ENCODE measurements at regions not wholly inside any gene's neighbourhood (a gene's known extent, or its start where the extent isn't known, plus 50 kb on each side); places are given as distances from the start of the nearest gene placed in this dataset.

DNA sequence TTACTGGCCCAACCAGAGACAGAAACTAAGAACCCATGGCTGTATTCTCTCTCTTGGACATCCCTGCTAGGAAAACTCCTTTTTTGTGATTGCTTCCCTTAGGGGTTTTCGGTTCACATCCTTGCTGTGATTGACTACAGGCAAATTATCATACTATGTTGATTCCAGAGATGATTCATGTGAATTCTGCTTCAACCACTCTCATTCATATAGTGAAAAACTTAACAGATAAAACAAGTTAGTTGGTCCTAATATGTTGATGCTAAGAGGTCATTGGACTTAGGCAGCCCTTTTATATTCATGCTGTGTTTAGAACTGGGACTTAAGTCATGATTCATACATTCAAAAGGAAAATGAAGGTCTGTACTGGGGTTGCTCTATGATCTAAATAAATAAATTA lies 76.9 kb upstream of the CCN2 start:
- no peak overlapping the region for H3K9ac ChIP-seq (ENCODE audit: low read length)
- no peak overlapping the region for H3K27ac ChIP-seq (ENCODE audit: low read length in 2 of 2)
- Mint-ChIP-seq H3K27me3 (peaks cover 5% of the 10 kb centered on the region), H3K4me1 (no peaks in the 10 kb centered on the region), H3K4me3 (no peak overlapping the region), H3K27ac (no peak overlapping the region), H3K9me3 (ENCODE audit: insufficient read depth) (peaks cover 2% of the 10 kb centered on the region)
- intact Hi-C loops (cut with micrococcal nuclease) = no loop called here
- H3K27me3 ChIP-seq (replicated peaks in 1 of 4; ENCODE audit: control extremely low read depth in 1 of 4, control insufficient read depth in 3 of 4, insufficient read depth in 4 of 4, low read length in 3 of 4) = no peaks in the 10 kb centered on the region
- no peak for ATAC-seq (ENCODE audit: low read depth)
- no peak overlapping the region for H3K4me2 ChIP-seq (replicated peaks; ENCODE audit: low read depth, low read length, poor library complexity, severe bottlenecking)
- no peak overlapping the region for H3K4me3 ChIP-seq (ENCODE audit: control extremely low read depth in 1 of 5, extremely low read depth in 1 of 5, insufficient read depth in 1 of 5, low read depth in 2 of 5, low read length in 4 of 5)
- WGBS (ENCODE audit: insufficient coverage) = no CpG with 5 or more reads among the region's 1 CpG
- TF ChIP-seq EZH2 (IDR thresholded peaks at IDR 0.05; ENCODE audit: borderline replicate concordance, insufficient read depth, low read depth, low read length, poor library complexity, severe bottlenecking) = no peak
- TF ChIP-seq, protein P1, sequence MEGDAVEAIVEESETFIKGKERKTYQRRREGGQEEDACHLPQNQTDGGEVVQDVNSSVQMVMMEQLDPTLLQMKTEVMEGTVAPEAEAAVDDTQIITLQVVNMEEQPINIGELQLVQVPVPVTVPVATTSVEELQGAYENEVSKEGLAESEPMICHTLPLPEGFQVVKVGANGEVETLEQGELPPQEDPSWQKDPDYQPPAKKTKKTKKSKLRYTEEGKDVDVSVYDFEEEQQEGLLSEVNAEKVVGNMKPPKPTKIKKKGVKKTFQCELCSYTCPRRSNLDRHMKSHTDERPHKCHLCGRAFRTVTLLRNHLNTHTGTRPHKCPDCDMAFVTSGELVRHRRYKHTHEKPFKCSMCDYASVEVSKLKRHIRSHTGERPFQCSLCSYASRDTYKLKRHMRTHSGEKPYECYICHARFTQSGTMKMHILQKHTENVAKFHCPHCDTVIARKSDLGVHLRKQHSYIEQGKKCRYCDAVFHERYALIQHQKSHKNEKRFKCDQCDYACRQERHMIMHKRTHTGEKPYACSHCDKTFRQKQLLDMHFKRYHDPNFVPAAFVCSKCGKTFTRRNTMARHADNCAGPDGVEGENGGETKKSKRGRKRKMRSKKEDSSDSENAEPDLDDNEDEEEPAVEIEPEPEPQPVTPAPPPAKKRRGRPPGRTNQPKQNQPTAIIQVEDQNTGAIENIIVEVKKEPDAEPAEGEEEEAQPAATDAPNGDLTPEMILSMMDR (IDR thresholded peaks at IDR 0.05) = no peak
- no peak for DNase-seq
- H4K20me1 ChIP-seq (ENCODE audit: control insufficient read depth, insufficient read depth, low read length, poor library complexity, severe bottlenecking) = no peaks in the 10 kb centered on the region
- no peaks in the 10 kb centered on the region for H3K9me3 ChIP-seq (ENCODE audit: control extremely low read depth in 1 of 3, control insufficient read depth in 2 of 3, insufficient read depth in 1 of 3, low read length in 2 of 3)
- ChIA-PET CTCF (no interaction called here), POLR2A (no interaction called here)
- no peaks in the 10 kb centered on the region for H3K4me1 ChIP-seq (ENCODE audit: control insufficient read depth in 2 of 2, insufficient read depth in 2 of 2, low read length in 2 of 2)
- no peaks in the 10 kb centered on the region for H3K36me3 ChIP-seq (replicated peaks in 1 of 2; ENCODE audit: control extremely low read depth in 1 of 2, control insufficient read depth in 1 of 2, extremely low read depth in 1 of 2, insufficient read depth in 2 of 2, low read length in 1 of 2)
- no peak overlapping the region for H2AFZ ChIP-seq (ENCODE audit: insufficient read depth, low read depth, low read length, poor library complexity, severe bottlenecking)
- H3K79me2 ChIP-seq (ENCODE audit: control insufficient read depth, insufficient read depth, low read length) = no peaks in the 10 kb centered on the region

DNA sequence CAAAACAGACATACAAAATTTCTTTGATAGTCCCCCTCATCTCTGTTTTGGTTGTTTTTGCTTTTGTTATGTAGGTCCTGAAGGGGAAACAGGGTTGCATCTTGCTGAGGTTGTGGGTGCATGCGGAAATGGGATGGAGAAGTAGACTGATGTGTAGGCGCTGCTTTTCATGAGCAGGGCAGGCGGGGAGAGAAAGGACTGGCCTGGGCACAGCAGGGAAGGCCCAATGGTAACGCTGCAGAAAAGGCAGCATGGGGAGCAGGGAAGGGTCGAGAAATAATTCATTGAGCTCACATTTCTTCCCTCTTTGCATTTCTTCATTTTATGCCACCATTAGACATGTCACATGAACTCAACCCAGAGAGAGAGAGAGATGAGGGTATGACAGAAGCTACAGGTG lies 74.3 kb upstream of the CCN2 start:
- Histone ChIP-seq H4K20me1 (ENCODE audit: control insufficient read depth, insufficient read depth, low read length, poor library complexity, severe bottlenecking) (no peaks in the 10 kb centered on the region), H3K9me3 (ENCODE audit: control extremely low read depth in 1 of 3, control insufficient read depth in 2 of 3, insufficient read depth in 1 of 3, low read length in 2 of 3) (no peaks in the 10 kb centered on the region), H3K4me1 (ENCODE audit: control insufficient read depth in 2 of 2, insufficient read depth in 2 of 2, low read length in 2 of 2) (no peaks in the 10 kb centered on the region), H2AFZ (ENCODE audit: insufficient read depth, low read depth, low read length, poor library complexity, severe bottlenecking) (no peak overlapping the region), H3K4me2 (replicated peaks; ENCODE audit: low read depth, low read length, poor library complexity, severe bottlenecking) (no peak overlapping the region), H3K4me3 (ENCODE audit: control extremely low read depth in 1 of 5, extremely low read depth in 1 of 5, insufficient read depth in 1 of 5, low read depth in 2 of 5, low read length in 4 of 5) (no peak overlapping the region), H3K27me3 (replicated peaks in 1 of 4; ENCODE audit: control extremely low read depth in 1 of 4, control insufficient read depth in 3 of 4, insufficient read depth in 4 of 4, low read length in 3 of 4) (no peaks in the 10 kb centered on the region), H3K27ac (ENCODE audit: low read length in 2 of 2) (no peak overlapping the region), H3K9ac (ENCODE audit: low read length) (no peak overlapping the region), H3K79me2 (ENCODE audit: control insufficient read depth, insufficient read depth, low read length) (no peaks in the 10 kb centered on the region), H3K36me3 (replicated peaks in 1 of 2; ENCODE audit: control extremely low read depth in 1 of 2, control insufficient read depth in 1 of 2, extremely low read depth in 1 of 2, insufficient read depth in 2 of 2, low read length in 1 of 2) (no peaks in the 10 kb centered on the region)
- intact Hi-C loops (cut with micrococcal nuclease) = no loop called here
- no peaks in the 10 kb centered on the region for H3K4me1 Mint-ChIP-seq
- TF ChIP-seq, protein P1 (IDR thresholded peaks at IDR 0.05) = no peak
- no peak for TF ChIP-seq EZH2 (IDR thresholded peaks at IDR 0.05; ENCODE audit: borderline replicate concordance, insufficient read depth, low read depth, low read length, poor library complexity, severe bottlenecking)
- no peak overlapping the region for H3K27ac Mint-ChIP-seq
- peaks cover 5% of the 10 kb centered on the region for H3K27me3 Mint-ChIP-seq
- H3K9me3 Mint-ChIP-seq (ENCODE audit: insufficient read depth) = peaks cover 2% of the 10 kb centered on the region
- H3K4me3 Mint-ChIP-seq = no peak overlapping the region
- no peak for ATAC-seq (ENCODE audit: low read depth)
- POLR2A ChIA-PET = no interaction called here
- WGBS (ENCODE audit: insufficient coverage) = 98% methylated on average over 4 of the region's 5 CpGs
- CTCF ChIA-PET = no interaction called here
- no peak for DNase-seq

Data from B cell (primary cell).